Frontal cortex (tissue), 3 donors: ENCODE measurements at regions not wholly inside any gene's neighbourhood (a gene's known extent, or its start where the extent isn't known, plus 50 kb on each side); places are given as distances from the start of the nearest gene placed in this dataset.

Experiments
- DNase-seq, 2 donors: peaks; one replicate each; pipeline ENCODE4 v3.0.0; 2012; ENCODE audit warnings: low spot score in 2 of 2
- FAIRE-seq: peaks from 2 replicates; lab custom pipeline; 2012; peaks lifted over from hg19 to GRCh38; lab: Jason Lieb, UNC
- donor health status: control.
- donor health status: control.
- donor health status: control.

- DNase-seq: no peak
- no peak for FAIRE-seq
Observed at GRCh38 chr11:8793114-8793777, 110.7 kb downstream of the RPL27A start.

- no peak for DNase-seq
- no peak for FAIRE-seq
Observed at GRCh38 chr11:8794126-8794525, 111.5 kb downstream of the RPL27A start.

GRCh38 chr11:8794677-8795103, 112.1 kb downstream of the RPL27A start:
- no peak for FAIRE-seq
- no peak for DNase-seq

- DNase-seq: no peak
- no peak for FAIRE-seq
Observed at GRCh38 chr11:8796941-8797340, 114.0 kb upstream of the AKIP1 start.

- FAIRE-seq: no peak
- DNase-seq: no peak
Observed at GRCh38 chr11:8799273-8799672, 111.7 kb upstream of the AKIP1 start.

GRCh38 chr11:8800520-8801110, 110.4 kb upstream of the AKIP1 start:
- DNase-seq (no peak), FAIRE-seq (no peak)

GRCh38 chr11:8801121-8801520, 109.9 kb upstream of the AKIP1 start:
- no peak for FAIRE-seq
- no peak for DNase-seq

- DNase-seq: no peak
- no peak for FAIRE-seq
Observed at GRCh38 chr11:8802251-8802650, 108.7 kb upstream of the AKIP1 start.

- DNase-seq: no peak
- no peak for FAIRE-seq
Observed at GRCh38 chr11:8803973-8804372, 107.0 kb upstream of the AKIP1 start.

- no peak for FAIRE-seq
- DNase-seq: no peak
Observed at GRCh38 chr11:8805296-8805695, 105.7 kb upstream of the AKIP1 start.

GRCh38 chr11:8806974-8807373, 104.0 kb upstream of the AKIP1 start:
- DNase-seq (no peak), FAIRE-seq (no peak)

- DNase-seq (peak in 1 of 2 donors; percentile 35), FAIRE-seq (no peak)
Observed at GRCh38 chr11:8807544-8808225, 103.3 kb upstream of the AKIP1 start.

- FAIRE-seq: no peak
Observed at GRCh38 chr11:8808226-8808585, 102.8 kb upstream of the AKIP1 start.

GRCh38 chr11:8809241-8809938, 101.6 kb upstream of the AKIP1 start:
- FAIRE-seq: no peak
- no peak for DNase-seq

More at GRCh38 chr11:8808226-8808585, 102.8 kb upstream of the AKIP1 start:
- no peak for DNase-seq

GRCh38 chr11:8809939-8810539, 101.0 kb upstream of the AKIP1 start:
- FAIRE-seq (no peak), DNase-seq (no peak)

- no peak for FAIRE-seq
Observed at GRCh38 chr11:8810540-8811301, 100.3 kb upstream of the AKIP1 start.

GRCh38 chr11:8811571-8811970, 99.4 kb upstream of the AKIP1 start:
- DNase-seq (no peak), FAIRE-seq (no peak)

More at GRCh38 chr11:8810540-8811301, 100.3 kb upstream of the AKIP1 start:
- peak; percentile 63 to 80 for DNase-seq

- FAIRE-seq (no peak), DNase-seq (no peak)
Observed at GRCh38 chr11:8812438-8812837, 98.6 kb upstream of the AKIP1 start.

GRCh38 chr11:8813658-8814057, 97.3 kb upstream of the AKIP1 start:
- FAIRE-seq: no peak
- peak; percentile 56 to 64 for DNase-seq
